A549 (cell line): ENCODE measurements at regions not wholly inside any gene's neighbourhood (a gene's known extent, or its start where the extent isn't known, plus 50 kb on each side); places are given as distances from the start of the nearest gene placed in this dataset.

Source experiments
- ATAC-seq, 2 experiments: fragments of 200-7000 bp in 1 of 2; fragments of >200 bp in 1 of 2; cut with Nextera tagmentation in 1 of 2; cut with Tn5 transposase in 1 of 2; 3 replicates each; pipeline versions ENCODE4 v1.8.0 to v1.9.1; 2018 to 2020; ENCODE audit warnings: mild to moderate bottlenecking in 1 of 2, moderate library complexity in 1 of 2
- CTCF ChIA-PET: fragments of 300-600 bp; sonication (Branson Sonifier 250); formaldehyde crosslinking; extraction: SDS; loops from one replicate; lab custom pipeline; 2021; ENCODE audit warnings: antibody characterized with exemption, inconsistent platforms; lab: Yijun Ruan, JAX
- POLR2A ChIA-PET: fragments of 350-600 bp; formaldehyde crosslinking; extraction: SDS; loops from one replicate; lab custom pipeline; 2021; ENCODE audit warnings: antibody characterized with exemption, inconsistent platforms; lab: Yijun Ruan, JAX
- DNase-seq, 2 experiments: peaks; one replicate each; pipeline versions ENCODE4 v3.0.0 to v3.0.0-alpha.2; 2011 to 2016; ENCODE audit warnings: low read depth in 1 of 2, low spot score in 1 of 2
- FAIRE-seq: peaks from 2 replicates; lab custom pipeline; 2011; peaks lifted over from hg19 to GRCh38; lab: Jason Lieb, UNC
- H3K27ac ChIP-seq, 2 experiments: fragments of >200 bp; sonication (Bioruptor Twin); formaldehyde crosslinking; 3 replicates each; pipeline ENCODE4 v1.5.1; 2016 to 2017
- H3K4me1 ChIP-seq: fragments of >200 bp; sonication (Bioruptor Twin); formaldehyde crosslinking; 3 replicates; pipeline ENCODE4 v1.6.1; 2016
- H3K4me2 ChIP-seq: fragments of >200 bp; sonication (Bioruptor Twin); formaldehyde crosslinking; 3 replicates; pipeline ENCODE4 v1.6.1; 2016
- H3K4me3 ChIP-seq: fragments of >200 bp; sonication (Bioruptor Twin); formaldehyde crosslinking; 3 replicates; pipeline ENCODE4 v1.5.1; 2016
- H3K9me3 ChIP-seq: fragments of >200 bp; sonication (Bioruptor Twin); formaldehyde crosslinking; 3 replicates; pipeline ENCODE4 v1.6.1; 2016
- ATOH8 ChIP-seq: fragments of 250-450 bp; sonication (Bioruptor Pico); IDR thresholded peaks from 2 replicates; pipeline ENCODE4 v1.5.0; 2020; ENCODE audit warnings: low read depth, mild to moderate bottlenecking, moderate library complexity
- CBX8 ChIP-seq: fragments of 200-600 bp; sonication (generic); IDR thresholded peaks from 2 replicates; pipeline ENCODE4 v1.6.1; 2016
- CHD4 ChIP-seq: fragments of 200-600 bp; sonication (generic); IDR thresholded peaks from 2 replicates; pipeline ENCODE4 v1.6.1; 2016; ENCODE audit warnings: antibody characterized with exemption, mild to moderate bottlenecking, borderline replicate concordance
- CTCF ChIP-seq: fragments of >200 bp; sonication (Bioruptor Twin); formaldehyde crosslinking; IDR thresholded peaks from 3 replicates; pipeline ENCODE4 v1.5.1; 2016
- EP300 ChIP-seq, 2 experiments: fragments of >200 bp; sonication (Bioruptor Twin); formaldehyde crosslinking; IDR thresholded peaks; 2 replicates in 1 of 2; 3 replicates in 1 of 2; pipeline ENCODE4 v1.6.1; 2016 to 2017
- ESRRA ChIP-seq: fragments of 150-350 bp; IDR thresholded peaks from 2 replicates; pipeline ENCODE4 v1.6.1; 2014; ENCODE audit warnings: mild to moderate bottlenecking, low read length, borderline replicate concordance
- FOSB ChIP-seq: fragments of 250-450 bp; sonication (Bioruptor Pico); IDR thresholded peaks from 2 replicates; pipeline ENCODE4 v1.5.0; 2020; ENCODE audit warnings: mild to moderate bottlenecking, moderate library complexity
- FOXS1 ChIP-seq: fragments of 250-450 bp; sonication (Bioruptor Pico); IDR thresholded peaks from 2 replicates; pipeline ENCODE4 v1.5.0; 2020; ENCODE audit warnings: mild to moderate bottlenecking, moderate library complexity
- GATA3 ChIP-seq: IDR thresholded peaks from 2 replicates; pipeline ENCODE4 v1.6.1; 2012; ENCODE audit warnings: borderline replicate concordance
- HDAC2 ChIP-seq: fragments of 200-600 bp; sonication (generic); IDR thresholded peaks from 2 replicates; pipeline ENCODE4 v1.6.1; 2016
- HEYL ChIP-seq: fragments of 250-450 bp; sonication (Bioruptor Pico); IDR thresholded peaks from 2 replicates; pipeline ENCODE4 v1.8.0; 2021; ENCODE audit warnings: mild to moderate bottlenecking, moderate library complexity
- HMGXB4 ChIP-seq: fragments of 250-450 bp; sonication (Bioruptor Pico); IDR thresholded peaks from 2 replicates; pipeline ENCODE4 v1.5.0; 2021; ENCODE audit warnings: mild to moderate bottlenecking, moderate library complexity, borderline replicate concordance
- HOXB5 ChIP-seq: fragments of 250-450 bp; sonication (Bioruptor Pico); IDR thresholded peaks from 2 replicates; pipeline ENCODE4 v1.5.0; 2020; ENCODE audit warnings: mild to moderate bottlenecking, moderate library complexity
- JUNB ChIP-seq: fragments of >200 bp; sonication (Bioruptor Twin); formaldehyde crosslinking; IDR thresholded peaks from 2 replicates; pipeline ENCODE4 v1.6.1; 2016
- KDM5A ChIP-seq: fragments of 200-600 bp; sonication (generic); IDR thresholded peaks from 2 replicates; pipeline ENCODE4 v1.6.1; 2016; ENCODE audit warnings: antibody characterized with exemption, mild to moderate bottlenecking
- MAX ChIP-seq: IDR thresholded peaks from 2 replicates; pipeline ENCODE4 v1.6.1; 2012
- MYC ChIP-seq: IDR thresholded peaks from 2 replicates; pipeline ENCODE4 v1.6.1; 2012; ENCODE audit warnings: mild to moderate bottlenecking, inconsistent platforms, low read length, improper control_type of control experiment, borderline replicate concordance
- PBX3 ChIP-seq: IDR thresholded peaks from 2 replicates; pipeline ENCODE4 v1.6.1; 2012
- POLR2A ChIP-seq: IDR thresholded peaks from 2 replicates; pipeline ENCODE4 v1.6.1; 2012; ENCODE audit warnings: mild to moderate bottlenecking, low read length
- RAD21 ChIP-seq, 2 experiments: fragments of >200 bp in 1 of 2; sonication (Bioruptor Twin) in 1 of 2; formaldehyde crosslinking in 1 of 2; IDR thresholded peaks in 1 of 2; conservative IDR thresholded peaks in 1 of 2; 2 replicates in 1 of 2; 3 replicates in 1 of 2; pipeline ENCODE4 v1.6.1; 2012 to 2018; ENCODE audit warnings: inconsistent platforms in 1 of 2
- RNF2 ChIP-seq: fragments of 200-600 bp; sonication (generic); IDR thresholded peaks from 2 replicates; pipeline ENCODE4 v1.6.1; 2016; ENCODE audit warnings: low read depth, mild to moderate bottlenecking, antibody characterized with exemption, moderate library complexity, borderline replicate concordance
- SMC3 ChIP-seq: fragments of >200 bp; sonication (Bioruptor Twin); formaldehyde crosslinking; IDR thresholded peaks from 3 replicates; pipeline ENCODE4 v1.6.1; 2018; ENCODE audit warnings: inconsistent platforms
- SREBF2 ChIP-seq: fragments of 450-650 bp; IDR thresholded peaks from 2 replicates; pipeline ENCODE4 v1.6.1; 2014; ENCODE audit warnings: mild to moderate bottlenecking, moderate library complexity
- TFCP2L1 ChIP-seq: fragments of 250-450 bp; sonication (Bioruptor Pico); IDR thresholded peaks from 2 replicates; pipeline ENCODE4 v1.5.0; 2021; ENCODE audit warnings: mild to moderate bottlenecking
- TP53 ChIP-seq: fragments of 250-450 bp; sonication (Bioruptor Pico); IDR thresholded peaks from 2 replicates; pipeline ENCODE4 v1.5.0; 2021; ENCODE audit warnings: mild to moderate bottlenecking, moderate library complexity
- ZC3H11A ChIP-seq: fragments of 450-650 bp; IDR thresholded peaks from 2 replicates; pipeline ENCODE4 v1.6.1; 2014; ENCODE audit warnings: antibody characterized with exemption, mild to moderate bottlenecking
- ZFP36 ChIP-seq: fragments of 450-650 bp; IDR thresholded peaks from 2 replicates; pipeline ENCODE4 v1.6.1; 2014; ENCODE audit warnings: borderline replicate concordance; ENCODE audit not compliant: partially characterized antibody
- WGBS: methylation state at CpG from one replicate; pipeline ENCODE4 v1.1.6; 2017; ENCODE audit errors: missing lambda C conversion rate; 5-methylcytosine and 5-hydroxymethylcytosine counted together

GRCh38 chr5:38045446-38045845 lies 205.6 kb upstream of the GDNF start:
- DNase-seq (no peak), FAIRE-seq (no peak)
- Histone ChIP-seq H3K4me3 (no peak overlapping the region), H3K4me1 (no peaks in the 10 kb centered on the region)
- no peak for TF ChIP-seq TP53 (CRISPR knock-in tag)
- TF ChIP-seq HDAC2, result no peak
- no peak for TF ChIP-seq MAX
- no peak for TF ChIP-seq HMGXB4
- no peak for TF ChIP-seq RNF2
- no peak for TF ChIP-seq JUNB
- no peak for TF ChIP-seq ZC3H11A
- TF ChIP-seq MYC, result no peak
- no peak for TF ChIP-seq FOXS1 (CRISPR knock-in tag)
- no peak for TF ChIP-seq SMC3
- TF ChIP-seq PBX3, result no peak
- no peak for TF ChIP-seq CTCF
- no peak for TF ChIP-seq CHD4
- no peak for TF ChIP-seq ESRRA
- TF ChIP-seq CBX8, result no peak
- no peak for TF ChIP-seq ZFP36
- no peak for TF ChIP-seq ATOH8
- TF ChIP-seq, all 56 proteins: peak for 0
- Histone ChIP-seq H3K9me3 (no peaks in the 10 kb centered on the region), H3K27ac (no peak overlapping the region), H3K4me2 (no peak overlapping the region)
- WGBS, result 26% methylated on average over 1 of the region's 1 CpG
- POLR2A ChIA-PET, result no interaction called here
- CTCF ChIA-PET, result no interaction called here
- ATAC-seq, result no peak

- DNase-seq, result no peak
- Histone ChIP-seq H3K4me3 (no peak overlapping the region), H3K4me2 (no peak overlapping the region), H3K4me1 (no peaks in the 10 kb centered on the region), H3K9me3 (no peaks in the 10 kb centered on the region), H3K27ac (no peak overlapping the region)
- no peak for TF ChIP-seq HOXB5 (CRISPR knock-in tag)
- TF ChIP-seq TFCP2L1 (CRISPR knock-in tag), result no peak
- no peak for TF ChIP-seq ZFP36
- no peak for TF ChIP-seq SREBF2
- CTCF ChIA-PET, result no interaction called here
- no peak for ATAC-seq
- no peak for FAIRE-seq
- POLR2A ChIA-PET, result no interaction called here
- 2% methylated on average over 3 of the region's 3 CpGs for WGBS
These were observed 200.0 kb upstream of the GDNF start for GRCh38 chr5:38039826-38040225.

GRCh38 chr5:38039091-38039490 lies 199.2 kb upstream of the GDNF start:
- WGBS, result 13% methylated on average over 2 of the region's 2 CpGs
- Histone ChIP-seq H3K4me3 (no peak overlapping the region), H3K4me1 (no peaks in the 10 kb centered on the region), H3K4me2 (no peak overlapping the region), H3K27ac (no peak overlapping the region), H3K9me3 (no peaks in the 10 kb centered on the region)
- ChIA-PET CTCF (no interaction called here), POLR2A (no interaction called here)
- DNase-seq (no peak), FAIRE-seq (no peak), ATAC-seq (no peak)
- TF ChIP-seq HEYL (CRISPR knock-in tag) (no peak), GATA3 (no peak), EP300 (IDR thresholded peaks at IDR 0.05) (no peak), KDM5A (no peak), POLR2A (no peak), RAD21 (conservative IDR thresholded peaks at IDR 0.05 in 1 of 2, IDR thresholded peaks at IDR 0.05 in 1 of 2) (no peak), MAX (no peak), FOSB (CRISPR knock-in tag) (no peak), CTCF (no peak), CHD4 (no peak)
